GM23338 (cell line): ENCODE measurements at regions not wholly inside any gene's neighbourhood (a gene's known extent, or its start where the extent isn't known, plus 50 kb on each side); places are given as distances from the start of the nearest gene placed in this dataset.

Experiments
- ATAC-seq: fragments of 200-7000 bp; cut with Tn5 transposase; 3 replicates; pipeline ENCODE4 v1.9.1; 2020
- DNase-seq: peaks from one replicate; pipeline ENCODE4 v3.0.0-alpha.2; 2015; ENCODE audit warnings: low spot score
- H2AFZ ChIP-seq: fragments of 200-600 bp; sonication (generic); 2 replicates; pipeline ENCODE4 v1.8.0; 2016; ENCODE audit warnings: antibody characterized with exemption, mild to moderate bottlenecking, moderate library complexity
- H3F3A ChIP-seq: fragments of 200-600 bp; sonication (generic); replicated peaks from 2 replicates; pipeline ENCODE4 v1.8.0; 2017; ENCODE audit warnings: antibody characterized with exemption, mixed run types, low read depth
- H3K27ac ChIP-seq: fragments of 200-600 bp; sonication (generic); 2 replicates; pipeline ENCODE4 v1.6.1; 2016; ENCODE audit warnings: low read depth
- H3K27me3 ChIP-seq: fragments of 200-600 bp; sonication (generic); 2 replicates; pipeline ENCODE4 v1.8.0; 2016; ENCODE audit warnings: mild to moderate bottlenecking, mixed run types, moderate library complexity; ENCODE audit not compliant: insufficient read depth
- H3K36me3 ChIP-seq: fragments of 200-600 bp; sonication (generic); 2 replicates; pipeline ENCODE4 v1.8.0; 2016; ENCODE audit warnings: mild to moderate bottlenecking; ENCODE audit not compliant: insufficient read depth
- H3K4me1 ChIP-seq: fragments of 200-600 bp; sonication (generic); 2 replicates; pipeline ENCODE4 v1.8.0; 2016; ENCODE audit warnings: mild to moderate bottlenecking, moderate library complexity; ENCODE audit not compliant: insufficient read depth
- H3K4me2 ChIP-seq: fragments of 200-600 bp; sonication (generic); 2 replicates; pipeline ENCODE4 v1.7.1; 2017; ENCODE audit warnings: mixed run types
- H3K4me3 ChIP-seq: fragments of 200-600 bp; sonication (generic); 2 replicates; pipeline ENCODE4 v1.6.1; 2016; ENCODE audit warnings: mixed run types
- H3K79me2 ChIP-seq: fragments of 200-600 bp; sonication (generic); replicated peaks from 2 replicates; pipeline ENCODE4 v1.8.0; 2017; ENCODE audit warnings: mild to moderate bottlenecking; ENCODE audit not compliant: insufficient read depth
- H3K9me2 ChIP-seq: fragments of 200-600 bp; sonication (generic); 2 replicates; pipeline ENCODE4 v1.8.0; 2017; ENCODE audit not compliant: insufficient read depth
- H4K20me1 ChIP-seq: fragments of 200-600 bp; sonication (generic); replicated peaks from 2 replicates; pipeline ENCODE4 v1.8.0; 2017; ENCODE audit warnings: mild to moderate bottlenecking; ENCODE audit not compliant: insufficient read depth
- H3K27ac Mint-ChIP-seq: 2 replicates; pipeline ENCODE4 v1.8.0; 2020; ENCODE audit warnings: inconsistent platforms, mild to moderate bottlenecking, moderate library complexity, mixed read lengths
- H3K27me3 Mint-ChIP-seq: 3 replicates; pipeline ENCODE4 v1.8.0; 2022; ENCODE audit warnings: low read depth, mild to moderate bottlenecking, moderate library complexity, mixed read lengths, inconsistent platforms; ENCODE audit not compliant: insufficient read depth, poor library complexity
- H3K36me3 Mint-ChIP-seq: 3 replicates; pipeline ENCODE4 v1.8.0; 2021; ENCODE audit warnings: low read depth, mild to moderate bottlenecking, inconsistent platforms, moderate library complexity, mixed read lengths
- H3K4me1 Mint-ChIP-seq: 3 replicates; pipeline ENCODE4 v1.8.0; 2020; ENCODE audit warnings: mild to moderate bottlenecking, inconsistent platforms, mixed read lengths
- H3K4me3 Mint-ChIP-seq: 3 replicates; pipeline ENCODE4 v1.8.0; 2021; ENCODE audit warnings: moderate library complexity, mild to moderate bottlenecking, inconsistent platforms, mixed read lengths
- H3K9me3 Mint-ChIP-seq: 3 replicates; pipeline ENCODE4 v1.8.0; 2020; ENCODE audit warnings: moderate library complexity, mild to moderate bottlenecking, inconsistent platforms, mixed read lengths
- EZH2 ChIP-seq: fragments of 200-600 bp; sonication (generic); IDR thresholded peaks from one replicate; pipeline ENCODE4 v1.8.0; 2017; ENCODE audit warnings: antibody characterized with exemption, mild to moderate bottlenecking, low read depth; ENCODE audit not compliant: unreplicated experiment
- EZH2phosphoT487 ChIP-seq: fragments of 200-600 bp; sonication (generic); IDR thresholded peaks from one replicate; pipeline ENCODE4 v1.8.1; 2018; ENCODE audit warnings: antibody characterized with exemption; ENCODE audit not compliant: unreplicated experiment
- JUNB ChIP-seq: IDR thresholded peaks from one replicate; pipeline ENCODE4 v1.6.1; 2016; ENCODE audit warnings: antibody characterized with exemption; ENCODE audit not compliant: unreplicated experiment
- ZNF114 ChIP-seq: fragments of 250-450 bp; sonication (Bioruptor Pico); IDR thresholded peaks from 2 replicates; pipeline ENCODE4 v1.5.0; 2020; ENCODE audit warnings: mild to moderate bottlenecking, moderate library complexity
- ZNF331 ChIP-seq: fragments of 250-450 bp; sonication (Bioruptor Pico); IDR thresholded peaks from 2 replicates; pipeline ENCODE4 v1.5.0; 2020; ENCODE audit warnings: low read depth, mild to moderate bottlenecking, moderate library complexity
- TF ChIP-seq, protein P1 (sequence below): IDR thresholded peaks from one replicate; pipeline ENCODE4 v1.6.1; 2018; ENCODE audit warnings: antibody characterized with exemption; ENCODE audit not compliant: unreplicated experiment
- TF ChIP-seq, protein P2 (sequence below): fragments of 250-450 bp; sonication (Bioruptor Pico); IDR thresholded peaks from 2 replicates; pipeline ENCODE4 v1.5.0; 2020; ENCODE audit warnings: mild to moderate bottlenecking, moderate library complexity

DNA sequence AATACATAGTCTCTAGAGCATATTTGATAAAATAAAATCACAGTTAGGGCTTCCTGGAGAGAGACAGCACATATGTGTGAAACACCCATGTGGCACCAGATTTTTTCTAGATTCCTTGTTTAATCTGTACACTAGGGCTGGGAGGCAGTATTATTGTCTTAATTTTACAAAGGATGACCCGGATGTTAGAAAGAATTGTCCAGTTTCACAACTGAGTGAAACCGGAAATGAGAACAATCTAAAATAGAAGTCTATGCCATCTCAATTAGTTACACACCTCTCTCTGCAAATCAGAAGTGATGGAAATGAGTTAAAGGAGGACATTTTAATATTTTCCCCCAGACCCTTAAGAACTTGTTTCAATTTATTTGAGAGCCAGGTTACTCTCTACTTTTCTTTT lies 463.7 kb upstream of the DSEL start:
- Histone ChIP-seq H3K4me2 (no peak overlapping the region), H3F3A (no peaks in the 10 kb centered on the region), H3K4me3 (no peak overlapping the region), H4K20me1 (no peaks in the 10 kb centered on the region), H2AFZ (no peak overlapping the region), H3K4me1 (no peaks in the 10 kb centered on the region), H3K27ac (no peak overlapping the region), H3K9me2 (no peaks in the 10 kb centered on the region), H3K27me3 (no peaks in the 10 kb centered on the region), H3K79me2 (no peaks in the 10 kb centered on the region), H3K36me3 (no peaks in the 10 kb centered on the region)
- Mint-ChIP-seq H3K4me1 (no peaks in the 10 kb centered on the region), H3K4me3 (no peak overlapping the region), H3K36me3 (no peaks in the 10 kb centered on the region), H3K9me3 (no peaks in the 10 kb centered on the region), H3K27ac (no peak overlapping the region), H3K27me3 (peaks cover 2% of the 10 kb centered on the region)
- DNase-seq (no peak), ATAC-seq (no peak)
- TF ChIP-seq, protein P1, sequence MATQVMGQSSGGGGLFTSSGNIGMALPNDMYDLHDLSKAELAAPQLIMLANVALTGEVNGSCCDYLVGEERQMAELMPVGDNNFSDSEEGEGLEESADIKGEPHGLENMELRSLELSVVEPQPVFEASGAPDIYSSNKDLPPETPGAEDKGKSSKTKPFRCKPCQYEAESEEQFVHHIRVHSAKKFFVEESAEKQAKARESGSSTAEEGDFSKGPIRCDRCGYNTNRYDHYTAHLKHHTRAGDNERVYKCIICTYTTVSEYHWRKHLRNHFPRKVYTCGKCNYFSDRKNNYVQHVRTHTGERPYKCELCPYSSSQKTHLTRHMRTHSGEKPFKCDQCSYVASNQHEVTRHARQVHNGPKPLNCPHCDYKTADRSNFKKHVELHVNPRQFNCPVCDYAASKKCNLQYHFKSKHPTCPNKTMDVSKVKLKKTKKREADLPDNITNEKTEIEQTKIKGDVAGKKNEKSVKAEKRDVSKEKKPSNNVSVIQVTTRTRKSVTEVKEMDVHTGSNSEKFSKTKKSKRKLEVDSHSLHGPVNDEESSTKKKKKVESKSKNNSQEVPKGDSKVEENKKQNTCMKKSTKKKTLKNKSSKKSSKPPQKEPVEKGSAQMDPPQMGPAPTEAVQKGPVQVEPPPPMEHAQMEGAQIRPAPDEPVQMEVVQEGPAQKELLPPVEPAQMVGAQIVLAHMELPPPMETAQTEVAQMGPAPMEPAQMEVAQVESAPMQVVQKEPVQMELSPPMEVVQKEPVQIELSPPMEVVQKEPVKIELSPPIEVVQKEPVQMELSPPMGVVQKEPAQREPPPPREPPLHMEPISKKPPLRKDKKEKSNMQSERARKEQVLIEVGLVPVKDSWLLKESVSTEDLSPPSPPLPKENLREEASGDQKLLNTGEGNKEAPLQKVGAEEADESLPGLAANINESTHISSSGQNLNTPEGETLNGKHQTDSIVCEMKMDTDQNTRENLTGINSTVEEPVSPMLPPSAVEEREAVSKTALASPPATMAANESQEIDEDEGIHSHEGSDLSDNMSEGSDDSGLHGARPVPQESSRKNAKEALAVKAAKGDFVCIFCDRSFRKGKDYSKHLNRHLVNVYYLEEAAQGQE, result no peak
- no peak for TF ChIP-seq EZH2phosphoT487
- TF ChIP-seq EZH2, result no peak
- TF ChIP-seq JUNB, result no peak

DNA sequence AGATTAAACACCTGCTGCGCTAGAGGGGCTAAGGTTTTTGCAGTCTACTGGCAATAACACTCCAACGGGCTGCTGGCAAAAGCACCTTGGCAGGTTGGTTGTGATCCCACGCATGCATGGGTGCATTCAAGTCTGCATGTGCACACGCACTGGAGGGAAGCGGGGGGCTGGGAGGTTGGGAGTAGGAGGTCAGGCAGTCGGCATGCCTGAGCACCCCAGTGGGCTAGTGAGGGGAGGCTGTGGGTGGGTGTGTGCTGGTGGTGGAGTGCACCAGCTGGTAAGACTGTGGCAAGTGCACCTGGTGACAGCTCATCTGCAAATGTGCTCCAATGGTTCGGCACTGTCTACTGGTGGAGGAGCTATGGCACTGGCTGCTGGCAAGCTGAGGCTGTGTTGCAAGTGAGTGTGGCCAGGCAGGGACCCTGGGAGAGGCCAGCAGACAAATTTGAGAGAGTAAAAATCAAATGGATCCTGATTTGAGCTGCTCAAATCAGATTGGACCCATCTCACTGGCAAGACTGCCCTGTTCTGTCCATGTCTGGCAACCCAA lies 460.6 kb upstream of the DSEL start:
- DNase-seq (no peak), ATAC-seq (no peak)
- Mint-ChIP-seq H3K9me3 (no peaks in the 10 kb centered on the region), H3K4me3 (no peak overlapping the region), H3K36me3 (no peaks in the 10 kb centered on the region), H3K27ac (no peak overlapping the region), H3K4me1 (no peaks in the 10 kb centered on the region), H3K27me3 (peaks cover 2% of the 10 kb centered on the region)
- H3K79me2 ChIP-seq, result no peaks in the 10 kb centered on the region
- H3F3A ChIP-seq, result no peaks in the 10 kb centered on the region
- H3K4me1 ChIP-seq, result no peaks in the 10 kb centered on the region
- no peak overlapping the region for H2AFZ ChIP-seq
- no peaks in the 10 kb centered on the region for H3K9me2 ChIP-seq
- no peak for TF ChIP-seq ZNF331
- TF ChIP-seq EZH2, result no peak
- TF ChIP-seq ZNF114 (CRISPR knock-in tag), result no peak
- TF ChIP-seq, protein P2, sequence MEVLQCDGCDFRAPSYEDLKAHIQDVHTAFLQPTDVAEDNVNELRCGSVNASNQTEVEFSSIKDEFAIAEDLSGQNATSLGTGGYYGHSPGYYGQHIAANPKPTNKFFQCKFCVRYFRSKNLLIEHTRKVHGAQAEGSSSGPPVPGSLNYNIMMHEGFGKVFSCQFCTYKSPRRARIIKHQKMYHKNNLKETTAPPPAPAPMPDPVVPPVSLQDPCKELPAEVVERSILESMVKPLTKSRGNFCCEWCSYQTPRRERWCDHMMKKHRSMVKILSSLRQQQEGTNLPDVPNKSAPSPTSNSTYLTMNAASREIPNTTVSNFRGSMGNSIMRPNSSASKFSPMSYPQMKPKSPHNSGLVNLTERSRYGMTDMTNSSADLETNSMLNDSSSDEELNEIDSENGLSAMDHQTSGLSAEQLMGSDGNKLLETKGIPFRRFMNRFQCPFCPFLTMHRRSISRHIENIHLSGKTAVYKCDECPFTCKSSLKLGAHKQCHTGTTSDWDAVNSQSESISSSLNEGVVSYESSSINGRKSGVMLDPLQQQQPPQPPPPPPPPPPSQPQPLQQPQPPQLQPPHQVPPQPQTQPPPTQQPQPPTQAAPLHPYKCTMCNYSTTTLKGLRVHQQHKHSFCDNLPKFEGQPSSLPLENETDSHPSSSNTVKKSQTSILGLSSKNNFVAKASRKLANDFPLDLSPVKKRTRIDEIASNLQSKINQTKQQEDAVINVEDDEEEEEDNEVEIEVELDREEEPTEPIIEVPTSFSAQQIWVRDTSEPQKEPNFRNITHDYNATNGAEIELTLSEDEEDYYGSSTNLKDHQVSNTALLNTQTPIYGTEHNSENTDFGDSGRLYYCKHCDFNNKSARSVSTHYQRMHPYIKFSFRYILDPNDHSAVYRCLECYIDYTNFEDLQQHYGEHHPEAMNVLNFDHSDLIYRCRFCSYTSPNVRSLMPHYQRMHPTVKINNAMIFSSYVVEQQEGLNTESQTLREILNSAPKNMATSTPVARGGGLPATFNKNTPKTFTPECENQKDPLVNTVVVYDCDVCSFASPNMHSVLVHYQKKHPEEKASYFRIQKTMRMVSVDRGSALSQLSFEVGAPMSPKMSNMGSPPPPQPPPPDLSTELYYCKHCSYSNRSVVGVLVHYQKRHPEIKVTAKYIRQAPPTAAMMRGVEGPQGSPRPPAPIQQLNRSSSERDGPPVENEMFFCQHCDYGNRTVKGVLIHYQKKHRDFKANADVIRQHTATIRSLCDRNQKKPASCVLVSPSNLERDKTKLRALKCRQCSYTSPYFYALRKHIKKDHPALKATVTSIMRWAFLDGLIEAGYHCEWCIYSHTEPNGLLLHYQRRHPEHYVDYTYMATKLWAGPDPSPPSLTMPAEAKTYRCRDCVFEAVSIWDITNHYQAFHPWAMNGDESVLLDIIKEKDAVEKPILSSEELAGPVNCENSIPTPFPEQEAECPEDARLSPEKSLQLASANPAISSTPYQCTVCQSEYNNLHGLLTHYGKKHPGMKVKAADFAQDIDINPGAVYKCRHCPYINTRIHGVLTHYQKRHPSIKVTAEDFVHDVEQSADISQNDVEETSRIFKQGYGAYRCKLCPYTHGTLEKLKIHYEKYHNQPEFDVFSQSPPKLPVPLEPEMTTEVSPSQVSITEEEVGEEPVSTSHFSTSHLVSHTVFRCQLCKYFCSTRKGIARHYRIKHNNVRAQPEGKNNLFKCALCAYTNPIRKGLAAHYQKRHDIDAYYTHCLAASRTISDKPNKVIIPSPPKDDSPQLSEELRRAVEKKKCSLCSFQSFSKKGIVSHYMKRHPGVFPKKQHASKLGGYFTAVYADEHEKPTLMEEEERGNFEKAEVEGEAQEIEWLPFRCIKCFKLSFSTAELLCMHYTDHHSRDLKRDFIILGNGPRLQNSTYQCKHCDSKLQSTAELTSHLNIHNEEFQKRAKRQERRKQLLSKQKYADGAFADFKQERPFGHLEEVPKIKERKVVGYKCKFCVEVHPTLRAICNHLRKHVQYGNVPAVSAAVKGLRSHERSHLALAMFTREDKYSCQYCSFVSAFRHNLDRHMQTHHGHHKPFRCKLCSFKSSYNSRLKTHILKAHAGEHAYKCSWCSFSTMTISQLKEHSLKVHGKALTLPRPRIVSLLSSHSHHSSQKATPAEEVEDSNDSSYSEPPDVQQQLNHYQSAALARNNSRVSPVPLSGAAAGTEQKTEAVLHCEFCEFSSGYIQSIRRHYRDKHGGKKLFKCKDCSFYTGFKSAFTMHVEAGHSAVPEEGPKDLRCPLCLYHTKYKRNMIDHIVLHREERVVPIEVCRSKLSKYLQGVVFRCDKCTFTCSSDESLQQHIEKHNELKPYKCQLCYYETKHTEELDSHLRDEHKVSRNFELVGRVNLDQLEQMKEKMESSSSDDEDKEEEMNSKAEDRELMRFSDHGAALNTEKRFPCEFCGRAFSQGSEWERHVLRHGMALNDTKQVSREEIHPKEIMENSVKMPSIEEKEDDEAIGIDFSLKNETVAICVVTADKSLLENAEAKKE (CRISPR knock-in tag), result no peak
- TF ChIP-seq JUNB, result no peak
- H4K20me1 ChIP-seq, result no peaks in the 10 kb centered on the region
- no peaks in the 10 kb centered on the region for H3K27me3 ChIP-seq
- H3K4me2 ChIP-seq, result no peak overlapping the region
- H3K4me3 ChIP-seq, result no peak overlapping the region
- no peaks in the 10 kb centered on the region for H3K36me3 ChIP-seq
- H3K27ac ChIP-seq, result no peak overlapping the region
